ENCODE measurements at regions not wholly inside any gene's neighbourhood (a gene's known extent, or its start where the extent isn't known, plus 50 kb on each side); places are given as distances from the start of the nearest gene placed in this dataset.
"Not testable (repeated sequence)": the region's sequence is repeated elsewhere in the genome, so short reads cannot be mapped to it uniquely, and the experiment has no call there.

DNA sequence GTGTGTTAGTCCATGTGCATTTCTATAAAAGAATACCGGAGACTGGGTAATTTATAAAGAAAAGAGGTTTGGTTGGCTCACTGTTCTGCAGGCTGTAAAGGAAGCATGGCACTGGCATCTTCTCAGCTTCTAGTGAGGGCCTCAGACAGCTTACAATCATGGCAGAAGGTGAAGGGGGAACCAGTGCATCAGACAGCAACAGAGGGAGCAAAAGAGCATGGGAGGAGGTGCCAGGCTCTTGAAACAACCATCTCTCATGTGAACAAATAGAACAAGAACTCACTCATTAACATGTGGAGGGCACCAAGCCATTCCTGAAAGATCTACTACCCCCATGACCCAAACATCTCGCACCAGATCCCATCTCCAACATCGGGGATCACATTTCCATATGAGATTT is 89.2 kb upstream of the IL33 start:
- no peaks in the 10 kb centered on the region for H3K9me3 Mint-ChIP-seq
- no peak overlapping the region for H3K4me3 Mint-ChIP-seq (ENCODE audit: low read depth)
- H3K36me3 Mint-ChIP-seq (ENCODE audit: low read depth) = no peaks in the 10 kb centered on the region
- H3K4me1 Mint-ChIP-seq (ENCODE audit: low read depth) = no peaks in the 10 kb centered on the region
- peaks cover 22% of the 10 kb centered on the region for H3K27me3 Mint-ChIP-seq (ENCODE audit: low read depth)
- no peak for DNase-seq (ENCODE audit: low spot score)
- intact Hi-C loops (cut with micrococcal nuclease) = no loop called here
- H3K27ac Mint-ChIP-seq = no peak overlapping the region

DNA sequence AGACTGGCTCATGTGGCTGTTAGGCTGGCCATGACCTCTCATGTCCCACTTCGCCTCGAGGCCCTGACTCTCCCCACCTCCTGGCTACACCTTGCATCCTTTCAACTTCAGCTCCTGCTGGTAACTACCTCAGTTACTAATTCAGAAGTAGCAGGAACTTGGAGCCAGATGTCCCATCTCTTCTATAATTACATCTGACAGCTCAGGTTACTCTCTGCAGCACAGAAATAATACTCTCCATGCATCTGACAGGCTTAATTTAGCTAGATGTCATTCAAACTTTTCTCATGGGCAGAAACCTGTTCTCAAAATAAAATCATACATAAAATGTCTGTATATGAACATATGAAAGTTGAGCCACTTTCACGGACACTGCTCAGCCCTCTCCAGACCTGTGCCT is 92.2 kb upstream of the IL33 start:
- H3K36me3 Mint-ChIP-seq (ENCODE audit: low read depth) = no peaks in the 10 kb centered on the region

DNA sequence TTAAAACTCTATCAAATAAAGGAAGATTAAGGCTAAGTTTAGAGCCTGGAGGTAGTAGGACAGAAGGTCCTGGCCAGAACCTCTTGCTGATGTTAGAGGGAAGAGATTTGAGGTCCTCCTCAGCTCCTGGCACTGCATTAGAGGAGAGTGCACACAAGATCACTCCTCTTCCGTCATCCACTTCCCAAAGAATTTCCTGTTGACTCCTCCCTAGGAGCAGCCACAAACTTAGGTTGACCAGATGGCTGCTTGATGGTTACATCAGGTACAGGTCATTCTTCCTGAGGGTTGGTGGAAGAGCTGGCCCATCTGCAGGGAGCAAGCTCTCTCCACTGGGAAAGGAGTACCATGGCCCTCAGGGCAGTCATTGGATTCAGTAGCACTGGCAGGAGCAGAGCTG is 93.9 kb upstream of the IL33 start:
- DNase-seq (ENCODE audit: low spot score) = no peak
- no peaks in the 10 kb centered on the region for H3K9me3 Mint-ChIP-seq
- intact Hi-C loops (cut with micrococcal nuclease) = no loop called here
- H3K27me3 Mint-ChIP-seq (ENCODE audit: low read depth) = peaks cover 9% of the 10 kb centered on the region
- no peaks in the 10 kb centered on the region for H3K4me1 Mint-ChIP-seq (ENCODE audit: low read depth)
- no peak overlapping the region for H3K4me3 Mint-ChIP-seq (ENCODE audit: low read depth)
- no peaks in the 10 kb centered on the region for H3K36me3 Mint-ChIP-seq (ENCODE audit: low read depth)
- no peak overlapping the region for H3K27ac Mint-ChIP-seq

More for the DNA sequence above, 92.2 kb upstream of the IL33 start:
- Mint-ChIP-seq H3K27me3 (ENCODE audit: low read depth) (peaks cover 10% of the 10 kb centered on the region), H3K4me1 (ENCODE audit: low read depth) (no peaks in the 10 kb centered on the region), H3K9me3 (no peaks in the 10 kb centered on the region), H3K4me3 (ENCODE audit: low read depth) (no peak overlapping the region), H3K27ac (no peak overlapping the region)
- intact Hi-C loops (cut with micrococcal nuclease) = no loop called here
- no peak for DNase-seq (ENCODE audit: low spot score)

DNA sequence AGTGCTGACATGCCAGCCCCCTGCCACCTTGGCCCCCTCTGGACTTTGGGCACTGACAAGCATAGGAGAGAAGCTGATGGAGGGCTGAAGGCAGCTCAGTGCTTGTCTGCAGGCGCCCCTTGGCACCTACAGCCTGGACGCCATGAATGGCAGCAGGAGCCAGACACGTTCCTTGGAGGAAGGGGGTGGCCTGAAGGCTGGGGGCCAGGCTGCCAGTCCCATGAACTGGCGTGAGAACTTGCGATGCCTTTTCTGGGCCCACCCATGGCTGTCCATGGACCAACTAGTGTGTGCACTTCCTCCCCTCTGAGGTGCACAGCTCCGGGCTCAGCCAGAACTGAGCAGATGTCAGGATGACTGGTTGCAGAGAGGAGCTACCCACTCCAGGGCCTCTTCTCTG is 99.0 kb upstream of the RANBP6 start:
- Mint-ChIP-seq H3K4me3 (ENCODE audit: low read depth) (no peak overlapping the region), H3K27me3 (ENCODE audit: low read depth) (peaks cover 3% of the 10 kb centered on the region), H3K36me3 (ENCODE audit: low read depth) (no peaks in the 10 kb centered on the region), H3K4me1 (ENCODE audit: low read depth) (peaks cover 7% of the 10 kb centered on the region), H3K9me3 (no peaks in the 10 kb centered on the region), H3K27ac (no peak overlapping the region)
- DNase-seq (ENCODE audit: low spot score) = no peak
- intact Hi-C loops (cut with micrococcal nuclease) = no loop called here

DNA sequence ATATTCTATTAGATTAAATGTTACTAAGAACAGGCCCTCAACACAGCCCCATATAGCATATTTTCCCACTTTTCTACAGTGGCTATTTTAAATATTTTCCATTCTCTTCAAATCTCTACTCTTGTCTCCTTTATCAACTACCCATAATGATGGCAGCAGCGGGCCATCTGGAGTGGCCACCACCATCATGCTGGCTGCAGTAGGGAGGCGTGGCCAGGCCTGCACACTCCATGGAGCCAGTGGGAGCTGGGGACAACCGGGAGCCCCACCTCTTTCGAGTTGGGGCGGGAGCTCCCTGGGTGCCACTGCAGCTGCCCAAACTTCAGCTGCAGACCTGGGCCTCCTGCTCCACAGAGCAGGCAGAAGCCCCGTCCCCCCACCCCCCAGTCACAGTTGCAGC is 98.4 kb upstream of the RANBP6 start:
- peaks cover 7% of the 10 kb centered on the region for H3K4me1 Mint-ChIP-seq (ENCODE audit: low read depth)
- intact Hi-C loops (cut with micrococcal nuclease) = no loop called here
- H3K9me3 Mint-ChIP-seq = no peaks in the 10 kb centered on the region
- H3K27me3 Mint-ChIP-seq (ENCODE audit: low read depth) = peaks cover 3% of the 10 kb centered on the region
- DNase-seq (ENCODE audit: low spot score) = no peak
- no peak overlapping the region for H3K4me3 Mint-ChIP-seq (ENCODE audit: low read depth)
- H3K36me3 Mint-ChIP-seq (ENCODE audit: low read depth) = no peaks in the 10 kb centered on the region
- H3K27ac Mint-ChIP-seq = no peak overlapping the region

DNA sequence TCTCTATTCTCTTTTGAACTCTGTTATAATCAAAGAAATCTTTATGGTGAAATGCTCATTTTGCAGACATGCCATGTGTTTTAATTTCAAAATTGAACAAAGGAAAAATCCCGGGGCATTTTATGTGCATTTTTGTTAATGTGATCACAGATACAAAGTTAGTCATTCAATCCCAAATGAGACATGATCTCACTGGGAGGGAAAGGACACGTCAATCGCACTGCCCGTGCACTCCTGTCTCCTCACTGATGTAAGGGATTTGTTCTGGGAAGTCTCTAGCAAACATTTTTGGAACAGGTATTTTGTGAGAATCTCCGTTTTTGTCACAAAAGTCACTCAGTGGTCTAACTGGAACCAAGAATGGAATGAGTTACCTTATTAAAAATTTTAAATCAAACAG is 97.9 kb upstream of the RANBP6 start:
- DNase-seq (ENCODE audit: low spot score) = no peak
- no peak overlapping the region for H3K27ac Mint-ChIP-seq
- no peaks in the 10 kb centered on the region for H3K27me3 Mint-ChIP-seq (ENCODE audit: low read depth)
- intact Hi-C loops (cut with micrococcal nuclease) = no loop called here
- H3K4me1 Mint-ChIP-seq (ENCODE audit: low read depth) = peaks cover 7% of the 10 kb centered on the region
- no peaks in the 10 kb centered on the region for H3K9me3 Mint-ChIP-seq
- no peaks in the 10 kb centered on the region for H3K36me3 Mint-ChIP-seq (ENCODE audit: low read depth)
- H3K4me3 Mint-ChIP-seq (ENCODE audit: low read depth) = no peak overlapping the region

DNA sequence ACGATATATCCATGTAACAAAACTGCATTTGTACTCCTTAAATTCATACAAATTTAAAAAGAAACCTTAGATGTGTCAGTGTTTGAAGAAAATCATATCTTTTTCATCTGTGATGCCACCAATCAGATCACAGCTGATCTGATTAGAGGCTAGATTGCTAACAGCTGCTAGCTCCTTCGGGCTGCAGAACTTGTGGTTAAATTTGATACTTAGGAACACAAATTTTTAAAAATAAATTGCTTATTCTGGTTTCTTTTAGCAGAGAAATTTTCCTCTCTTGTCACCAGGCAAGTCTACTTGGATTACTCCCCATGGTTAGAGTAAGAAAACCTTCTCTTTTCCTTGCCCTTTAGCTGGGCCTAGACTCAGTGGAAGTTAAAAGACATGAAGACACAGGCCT is 94.6 kb upstream of the RANBP6 start:
- Mint-ChIP-seq H3K27ac (no peak overlapping the region), H3K4me3 (ENCODE audit: low read depth) (no peak overlapping the region), H3K27me3 (ENCODE audit: low read depth) (no peaks in the 10 kb centered on the region), H3K9me3 (no peaks in the 10 kb centered on the region), H3K4me1 (ENCODE audit: low read depth) (peaks cover 7% of the 10 kb centered on the region), H3K36me3 (ENCODE audit: low read depth) (no peaks in the 10 kb centered on the region)
- DNase-seq (ENCODE audit: low spot score) = no peak
- intact Hi-C loops (cut with micrococcal nuclease) = no loop called here

DNA sequence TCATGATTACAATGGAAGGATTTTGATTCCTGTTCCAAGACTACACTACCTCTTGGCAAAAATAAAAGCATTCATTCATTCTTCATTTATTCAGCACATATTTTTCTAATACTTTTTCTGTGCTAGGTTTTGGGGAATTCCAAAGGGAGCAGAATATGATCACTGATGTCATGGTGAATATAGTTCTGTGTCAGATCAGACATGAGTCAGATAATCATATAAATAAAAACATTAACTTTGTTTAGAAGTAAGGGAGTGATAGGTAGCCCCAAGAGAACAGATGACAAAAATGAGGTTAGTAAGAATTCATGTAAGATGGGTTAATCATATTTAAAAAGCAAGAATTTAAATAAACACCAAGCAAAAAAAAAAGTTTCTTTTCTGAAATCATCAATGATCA is 94.1 kb upstream of the RANBP6 start:
- DNase-seq (ENCODE audit: low spot score) = no peak
- intact Hi-C loops (cut with micrococcal nuclease) = no loop called here
- H3K9me3 Mint-ChIP-seq = no peaks in the 10 kb centered on the region
- H3K4me3 Mint-ChIP-seq (ENCODE audit: low read depth) = no peak overlapping the region
- no peaks in the 10 kb centered on the region for H3K27me3 Mint-ChIP-seq (ENCODE audit: low read depth)
- no peak overlapping the region for H3K27ac Mint-ChIP-seq
- no peaks in the 10 kb centered on the region for H3K36me3 Mint-ChIP-seq (ENCODE audit: low read depth)
- peaks cover 7% of the 10 kb centered on the region for H3K4me1 Mint-ChIP-seq (ENCODE audit: low read depth)

DNA sequence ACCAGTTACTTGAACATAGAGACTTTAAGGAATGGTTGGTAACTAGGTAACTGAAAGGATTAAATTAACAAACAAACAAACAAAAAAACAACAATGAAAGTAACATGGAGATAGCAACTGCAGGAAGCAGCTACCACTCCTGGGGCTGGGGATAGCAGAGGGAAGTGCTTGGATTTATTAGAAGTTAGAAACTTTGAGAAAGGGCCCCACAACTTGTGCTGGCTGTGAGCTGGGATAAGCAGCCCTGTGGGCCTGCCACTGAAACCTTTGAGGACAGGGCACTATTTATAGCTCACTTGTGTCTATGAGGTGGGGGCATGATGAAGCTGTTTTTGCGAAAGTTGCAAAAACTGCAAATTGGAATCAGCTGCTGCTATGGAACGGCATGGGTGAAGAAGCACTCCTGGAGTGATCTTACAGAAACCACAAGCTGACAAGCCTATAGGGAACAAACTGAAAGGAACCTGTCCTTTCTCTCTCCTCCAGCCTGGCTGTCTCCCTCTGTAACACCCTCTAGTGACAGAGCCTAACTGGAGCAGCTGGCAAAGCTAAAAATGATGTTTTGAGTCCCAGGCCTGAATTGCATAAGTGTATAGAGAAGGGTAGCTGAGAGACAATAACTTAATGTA is 91.4 kb upstream of the RANBP6 start:
- Mint-ChIP-seq H3K36me3 (ENCODE audit: low read depth) (no peaks in the 10 kb centered on the region), H3K27me3 (ENCODE audit: low read depth) (no peaks in the 10 kb centered on the region), H3K27ac (no peak overlapping the region), H3K4me1 (ENCODE audit: low read depth) (peaks cover 7% of the 10 kb centered on the region), H3K4me3 (ENCODE audit: low read depth) (no peak overlapping the region), H3K9me3 (no peaks in the 10 kb centered on the region)
- DNase-seq (ENCODE audit: low spot score) = no peak
- intact Hi-C loops (cut with micrococcal nuclease) = no loop called here

DNA sequence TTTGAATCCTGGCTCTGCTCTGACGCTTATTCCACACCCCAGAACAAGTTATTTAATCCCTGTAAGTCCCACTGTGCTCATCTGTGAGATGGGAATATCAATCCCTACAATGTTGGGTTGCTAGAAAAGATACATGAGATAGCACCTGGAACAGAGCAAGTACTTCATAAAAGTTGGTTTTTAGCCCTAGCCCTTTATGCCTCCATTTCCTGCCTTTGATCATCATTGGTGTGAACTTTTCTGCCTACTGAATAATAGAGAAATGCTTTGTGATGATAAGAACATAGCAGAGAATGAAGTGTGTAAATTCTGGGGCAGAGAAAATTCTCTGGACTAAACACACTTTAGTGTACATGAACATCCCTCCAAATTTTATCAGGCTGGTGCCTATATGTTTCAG is 90.3 kb upstream of the RANBP6 start:
- H3K27ac Mint-ChIP-seq = no peak overlapping the region
- DNase-seq (ENCODE audit: low spot score) = no peak

DNA sequence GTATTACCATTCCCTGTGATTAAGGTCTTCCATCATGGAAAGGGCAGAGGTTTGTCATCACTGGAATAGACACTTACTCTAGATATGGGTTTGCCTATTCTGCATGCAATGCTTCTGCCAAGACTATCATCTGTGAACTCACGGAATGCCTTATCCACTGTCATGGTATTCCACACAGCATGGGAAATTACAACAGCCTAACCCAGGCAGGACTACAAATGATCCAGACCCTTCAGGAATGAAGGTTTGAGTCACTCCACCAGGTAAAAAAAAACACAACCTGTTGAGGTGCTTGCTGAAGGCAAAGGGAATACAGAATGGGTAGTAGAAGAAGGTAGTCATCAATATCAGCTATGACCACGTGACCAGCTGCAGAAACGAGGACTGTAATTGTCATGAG is 89.0 kb upstream of the RANBP6 start:
- DNase-seq (ENCODE audit: low spot score); intact Hi-C loops (cut with micrococcal nuclease); H3K36me3 Mint-ChIP-seq (ENCODE audit: low read depth); H3K4me1 Mint-ChIP-seq (ENCODE audit: low read depth); H3K4me3 Mint-ChIP-seq (ENCODE audit: low read depth); H3K27ac Mint-ChIP-seq; H3K27me3 Mint-ChIP-seq (ENCODE audit: low read depth); H3K9me3 Mint-ChIP-seq: not testable (repeated sequence)

More for the DNA sequence above, 90.3 kb upstream of the RANBP6 start:
- Mint-ChIP-seq H3K27me3 (ENCODE audit: low read depth) (no peaks in the 10 kb centered on the region), H3K4me3 (ENCODE audit: low read depth) (no peak overlapping the region), H3K9me3 (no peaks in the 10 kb centered on the region), H3K36me3 (ENCODE audit: low read depth) (no peaks in the 10 kb centered on the region), H3K4me1 (ENCODE audit: low read depth) (peaks cover 7% of the 10 kb centered on the region)
- intact Hi-C loops (cut with micrococcal nuclease) = no loop called here

DNA sequence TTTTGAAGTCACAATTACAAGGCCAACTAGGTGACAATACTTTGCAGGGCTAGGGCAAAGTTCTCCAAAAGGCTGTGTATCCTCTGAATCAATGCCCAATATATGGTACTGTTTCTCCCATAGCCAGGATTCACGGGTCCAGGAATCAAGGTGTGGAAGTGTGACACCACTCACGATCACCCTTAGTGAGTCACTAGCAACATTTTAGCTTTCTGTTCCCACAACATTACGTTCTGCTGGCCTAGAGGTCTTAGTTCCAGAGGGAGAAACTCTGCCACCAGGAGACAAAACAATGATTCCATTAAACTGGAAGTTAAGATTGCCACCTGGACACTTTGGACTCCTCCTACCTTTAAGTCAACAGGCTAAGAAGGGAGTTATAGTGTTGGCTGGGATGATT is 88.5 kb upstream of the RANBP6 start:
- intact Hi-C loops (cut with micrococcal nuclease); H3K4me3 Mint-ChIP-seq (ENCODE audit: low read depth); H3K27ac Mint-ChIP-seq; DNase-seq (ENCODE audit: low spot score); H3K4me1 Mint-ChIP-seq (ENCODE audit: low read depth); H3K27me3 Mint-ChIP-seq (ENCODE audit: low read depth); H3K9me3 Mint-ChIP-seq; H3K36me3 Mint-ChIP-seq (ENCODE audit: low read depth): not testable (repeated sequence)

DNA sequence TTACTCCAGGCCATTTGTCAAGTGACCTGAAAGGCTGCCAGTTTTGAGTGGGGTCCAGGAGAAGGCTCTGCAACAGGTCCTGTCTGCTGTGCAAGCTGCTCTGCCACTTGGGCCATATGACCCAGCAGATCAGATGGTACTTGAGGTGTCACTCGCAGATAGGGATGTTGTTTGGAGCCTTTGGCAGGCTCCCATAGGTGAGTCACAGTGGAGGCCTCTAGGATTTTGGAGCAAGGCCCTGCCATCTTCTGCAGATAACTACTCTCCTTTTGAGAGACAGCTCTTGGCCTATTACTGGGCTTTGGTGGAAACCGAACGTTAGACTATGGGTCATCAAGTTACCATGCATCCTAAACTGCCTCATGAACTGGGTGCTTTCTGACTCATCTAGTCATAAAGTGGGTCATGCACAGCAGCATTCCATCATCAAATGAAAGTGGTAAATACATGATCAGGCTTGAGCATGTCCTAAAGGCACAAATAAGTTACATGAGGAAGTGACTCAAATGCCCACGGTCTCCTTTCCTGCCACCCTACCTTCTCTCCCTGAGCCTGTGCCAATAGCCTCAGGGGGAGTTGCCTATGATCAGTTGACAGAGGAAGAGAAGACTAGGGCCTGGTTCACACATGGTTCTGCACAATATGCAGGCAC is 87.0 kb upstream of the RANBP6 start:
- H3K27ac Mint-ChIP-seq; H3K27me3 Mint-ChIP-seq (ENCODE audit: low read depth); DNase-seq (ENCODE audit: low spot score); H3K9me3 Mint-ChIP-seq; intact Hi-C loops (cut with micrococcal nuclease); H3K4me1 Mint-ChIP-seq (ENCODE audit: low read depth); H3K36me3 Mint-ChIP-seq (ENCODE audit: low read depth); H3K4me3 Mint-ChIP-seq (ENCODE audit: low read depth): not testable (repeated sequence)

DNA sequence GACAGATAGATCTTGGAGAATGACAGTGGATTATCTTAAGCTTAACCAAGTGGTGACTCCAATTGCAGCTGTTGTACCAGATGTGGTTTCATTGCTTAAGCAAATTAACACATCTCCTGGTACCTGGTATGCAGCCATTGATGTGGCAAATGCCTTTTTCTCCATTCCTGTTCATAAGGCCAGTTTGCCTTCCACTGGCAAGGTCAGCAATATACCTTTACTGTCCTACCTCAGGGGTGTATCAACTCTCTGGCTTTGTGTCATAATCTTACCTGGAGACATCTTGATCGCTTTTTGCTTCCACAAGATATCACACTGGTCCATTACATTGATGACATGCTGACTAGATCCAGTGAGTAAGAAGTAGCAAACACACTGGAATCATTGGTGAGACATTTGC is 86.3 kb upstream of the RANBP6 start:
- H3K9me3 Mint-ChIP-seq; H3K36me3 Mint-ChIP-seq (ENCODE audit: low read depth); H3K4me3 Mint-ChIP-seq (ENCODE audit: low read depth); intact Hi-C loops (cut with micrococcal nuclease); DNase-seq (ENCODE audit: low spot score); H3K4me1 Mint-ChIP-seq (ENCODE audit: low read depth); H3K27ac Mint-ChIP-seq; H3K27me3 Mint-ChIP-seq (ENCODE audit: low read depth): not testable (repeated sequence)

Data from activated T-helper 2 cell treated with anti-CD3 and anti-CD28 coated beads, Interferon-gamma antibody, Interleukin-2, Interleukin-4, amounts not matched to agents 10 μg/mL and 5 μg/mL and 100 μg/mL, durations not matched to agents 14 hours and 24 hours and 36 hours (primary cell).